HG03354 (cell line): ENCODE measurements at regions not wholly inside any gene's neighbourhood (a gene's known extent, or its start where the extent isn't known, plus 50 kb on each side); places are given as distances from the start of the nearest gene placed in this dataset.
A peak's percentile ranks its signal among the peaks of the same experiment; 100 is the strongest.

Experiments used
- ATAC-seq: cut with Tn5 transposase; IDR thresholded peaks from one replicate; pipeline ENCODE4 v1.9.1; 2021; ENCODE audit warnings: mild to moderate bottlenecking; ENCODE audit not compliant: unreplicated experiment, poor library complexity, severe bottlenecking

DNA sequence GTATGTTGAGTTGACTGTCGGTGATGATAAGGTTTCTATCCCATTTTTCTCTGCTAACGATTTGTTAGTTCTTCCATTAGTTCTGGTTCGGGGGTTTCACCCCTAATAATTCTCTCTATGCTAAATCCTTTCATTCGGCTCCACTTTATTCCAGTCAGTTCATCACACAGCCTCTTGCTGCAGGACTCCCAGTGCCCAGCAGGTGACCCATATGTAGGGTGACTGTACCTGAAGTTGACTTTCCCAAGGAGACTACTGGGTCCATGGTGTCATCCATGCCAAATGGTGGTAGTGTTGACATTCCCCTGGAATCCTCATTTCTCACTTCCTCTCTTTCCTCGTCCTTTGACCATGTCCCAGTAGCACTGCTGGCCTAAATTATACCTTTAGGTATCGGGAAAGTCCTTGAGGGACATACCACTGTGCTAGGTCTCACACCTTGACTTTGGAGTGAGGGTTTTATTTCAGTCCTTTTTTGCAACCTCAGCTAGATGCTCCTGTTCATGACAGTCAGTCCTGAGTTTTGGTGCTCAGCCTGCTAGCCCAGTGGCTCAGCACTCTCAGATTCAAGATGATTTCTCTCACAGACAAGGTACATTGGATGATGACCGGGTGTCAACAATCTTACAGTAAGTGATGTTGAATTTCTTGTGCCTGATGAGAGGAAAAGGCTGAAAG is 105.1 kb upstream of the ARHGAP24 start:
- ATAC-seq = peak; percentile 29

GRCh38 chr4:85370400-85371032 is 104.4 kb upstream of the ARHGAP24 start:
- peak; percentile 91 for ATAC-seq

DNA sequence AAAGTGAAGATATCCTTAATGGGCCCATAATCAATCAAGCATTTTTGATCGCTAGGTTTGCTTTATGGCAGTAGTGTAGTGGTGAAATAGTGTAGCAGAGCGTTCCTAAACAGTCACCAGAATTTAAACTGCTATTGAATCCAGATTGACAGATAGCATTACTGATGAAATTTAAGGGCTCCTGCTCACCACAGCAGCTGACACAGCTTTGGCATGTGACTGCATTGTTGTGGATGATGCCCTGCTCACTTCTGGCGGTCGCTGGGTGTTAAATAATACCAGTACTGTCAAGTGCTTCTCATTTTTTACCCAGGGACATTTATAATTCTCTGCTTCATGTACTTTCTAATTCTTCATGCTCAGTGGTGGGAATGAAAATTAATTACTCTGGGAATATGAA is 102.0 kb upstream of the ARHGAP24 start:
- ATAC-seq = no peak

DNA sequence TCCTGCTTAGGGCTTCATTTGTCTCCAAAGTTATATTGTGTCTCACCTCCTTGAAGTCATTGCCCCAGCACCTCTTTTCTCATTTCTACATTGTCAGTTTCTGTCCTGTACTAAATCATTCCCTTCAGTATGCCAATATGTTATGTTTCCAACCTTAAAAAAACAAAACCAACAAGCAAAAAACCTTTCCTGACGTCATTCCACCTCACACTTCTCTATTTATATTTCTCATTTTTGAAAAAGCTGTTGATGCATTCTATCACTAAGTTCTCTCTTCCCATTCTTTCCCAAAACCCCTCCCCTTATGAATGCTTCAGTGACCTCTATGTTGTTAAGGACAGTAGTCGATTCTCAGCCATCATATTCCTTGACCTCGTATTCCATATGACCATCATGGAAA is 98.7 kb upstream of the ARHGAP24 start:
- no peak for ATAC-seq

DNA sequence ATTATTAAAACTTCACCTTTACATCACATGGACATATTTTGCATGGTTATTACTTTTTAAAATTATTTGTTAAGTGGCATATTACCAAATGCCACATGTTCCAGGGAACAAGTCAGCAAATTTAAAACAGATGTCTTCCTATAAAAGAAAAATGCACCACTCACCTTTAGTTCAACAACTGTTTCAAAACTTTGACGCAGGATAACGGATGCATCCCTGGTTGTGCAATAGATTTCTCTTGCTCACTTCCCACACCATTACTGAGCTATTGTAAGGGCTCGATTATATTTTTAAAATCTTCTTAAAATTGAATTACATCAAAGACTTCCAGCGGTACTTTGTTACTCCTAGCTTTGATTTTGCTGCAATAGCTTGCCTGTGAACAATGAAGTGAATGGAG is 93.0 kb upstream of the ARHGAP24 start:
- ATAC-seq = no peak

GRCh38 chr4:85391071-85391470 is 83.9 kb upstream of the ARHGAP24 start:
- ATAC-seq = no peak

GRCh38 chr4:85391589-85392410 is 83.2 kb upstream of the ARHGAP24 start:
- peak; percentile 91 for ATAC-seq

GRCh38 chr4:85393201-85393600 is 81.7 kb upstream of the ARHGAP24 start:
- ATAC-seq = peak; percentile 55

DNA sequence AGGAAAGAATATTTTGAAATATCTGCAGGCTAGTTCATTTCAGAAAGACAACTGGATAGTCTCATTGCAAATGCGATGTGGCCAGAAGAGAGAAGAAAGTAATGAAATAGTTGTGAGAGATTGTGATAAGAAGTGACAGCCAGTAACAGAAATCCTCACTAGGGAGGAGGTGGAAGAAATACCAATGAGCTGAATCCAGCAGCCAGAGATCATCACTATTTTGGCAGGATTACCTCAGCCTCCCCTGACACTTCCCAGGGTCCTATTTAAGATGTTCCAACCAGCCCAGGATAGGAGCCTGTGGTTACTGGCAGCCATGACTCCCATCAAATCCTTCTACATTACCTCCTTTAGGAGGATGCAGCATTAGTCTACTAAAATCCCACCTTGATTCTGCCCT is 76.7 kb upstream of the ARHGAP24 start:
- no peak for ATAC-seq

GRCh38 chr4:85399270-85399669 is 75.7 kb upstream of the ARHGAP24 start:
- peak; percentile 80 for ATAC-seq

- ATAC-seq = no peak
Observed at GRCh38 chr4:85402371-85402770, 72.6 kb upstream of the ARHGAP24 start.

GRCh38 chr4:85406185-85406584 is 68.8 kb upstream of the ARHGAP24 start:
- ATAC-seq = no peak

GRCh38 chr4:85407546-85407945 is 67.4 kb upstream of the ARHGAP24 start:
- ATAC-seq = no peak

- no peak for ATAC-seq
Observed at GRCh38 chr4:85408301-85408700, 66.6 kb upstream of the ARHGAP24 start.

- ATAC-seq = no peak
Observed at GRCh38 chr4:85409251-85409650, 65.7 kb upstream of the ARHGAP24 start.

- no peak for ATAC-seq
Observed at GRCh38 chr4:85411386-85411785, 63.6 kb upstream of the ARHGAP24 start.

- ATAC-seq = no peak
Observed at GRCh38 chr4:85414972-85415371, 60.0 kb upstream of the ARHGAP24 start.

DNA sequence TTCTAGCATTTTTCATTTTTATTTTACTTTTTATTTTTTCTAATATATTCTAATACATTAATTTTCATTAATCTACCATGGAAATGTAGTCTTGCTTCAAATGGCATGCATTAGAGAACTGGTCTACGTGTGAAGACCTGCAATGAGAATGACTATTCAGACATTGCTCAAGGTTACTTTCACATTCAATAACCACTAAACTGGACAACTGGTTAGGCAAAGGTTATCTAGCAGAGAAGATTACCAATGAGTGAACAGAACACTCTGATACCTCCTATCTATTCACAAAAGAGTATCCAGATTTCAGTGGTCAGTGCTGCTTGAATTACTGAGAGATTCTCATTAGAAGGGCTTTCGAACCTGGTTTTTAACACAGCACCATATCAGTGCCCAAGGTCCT is 58.9 kb upstream of the ARHGAP24 start:
- ATAC-seq = no peak

DNA sequence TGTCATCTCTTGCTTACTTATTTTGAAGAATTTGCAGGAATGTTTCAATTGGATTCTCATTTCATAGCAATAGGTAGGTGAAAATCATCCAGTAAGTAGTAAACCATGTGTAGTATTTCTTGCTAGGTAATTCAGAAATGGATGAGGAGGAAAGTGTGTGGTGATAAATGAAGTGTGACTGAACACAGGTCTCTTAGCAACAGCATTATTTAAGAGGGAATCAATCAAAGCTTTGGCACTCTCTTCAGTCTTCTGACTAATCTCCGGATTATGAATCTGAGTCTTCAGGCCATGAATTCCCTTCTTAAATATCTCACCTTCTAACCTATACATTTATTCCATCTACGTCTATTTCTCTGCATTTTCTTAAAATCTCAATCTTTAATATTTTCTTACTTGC is 55.8 kb upstream of the ARHGAP24 start:
- no peak for ATAC-seq

- no peak for ATAC-seq
Observed at GRCh38 chr4:85420831-85421230, 54.1 kb upstream of the ARHGAP24 start.

DNA sequence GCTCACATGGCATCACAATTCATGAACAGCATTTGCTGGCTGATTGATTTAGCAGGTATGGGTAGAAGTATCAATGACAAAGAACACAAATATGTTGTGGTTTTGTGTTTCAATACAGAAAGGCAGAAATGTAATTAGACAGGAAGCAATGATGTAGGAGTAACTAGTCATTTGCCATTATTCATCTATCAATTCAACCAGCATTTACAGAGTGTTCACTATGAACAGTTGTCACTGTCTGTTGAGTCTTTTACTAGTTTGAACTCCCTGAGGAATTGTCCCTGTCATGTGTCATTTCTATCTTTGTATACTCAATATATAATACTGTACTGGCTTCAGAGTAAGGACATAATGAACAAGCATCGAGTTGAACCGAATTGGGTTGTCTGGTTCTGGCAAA is 51.5 kb upstream of the ARHGAP24 start:
- ATAC-seq = peak; percentile 73
